Suprapubic skin (tissue), 3 donors: ENCODE measurements at regions not wholly inside any gene's neighbourhood (a gene's known extent, or its start where the extent isn't known, plus 50 kb on each side); places are given as distances from the start of the nearest gene placed in this dataset.

Source experiments
- CTCF ChIP-seq, 2 donors: fragments of 200-600 bp in 1 of 2; fragments of 450-650 bp in 1 of 2; sonication (generic) in 1 of 2; IDR thresholded peaks; one replicate each; pipeline ENCODE4 v1.5.1; 2016 to 2019; ENCODE audit warnings: antibody characterized with exemption in 2 of 2, mild to moderate bottlenecking in 1 of 2, moderate library complexity in 1 of 2
- POLR2A ChIP-seq, 2 donors: fragments of 450-650 bp; IDR thresholded peaks; one replicate each; pipeline ENCODE4 v1.6.1; 2017; ENCODE audit warnings: antibody characterized with exemption in 2 of 2, mild to moderate bottlenecking in 2 of 2, moderate library complexity in 2 of 2

GRCh38 chr10:130786365-130786966 lies 525.1 kb downstream of the TCERG1L start:
- TF ChIP-seq CTCF (IDR thresholded peaks at IDR 0.05) (no peak), POLR2A (IDR thresholded peaks at IDR 0.05) (no peak)
